Astrocyte of the cerebellum (primary cell): ENCODE measurements at regions not wholly inside any gene's neighbourhood (a gene's known extent, or its start where the extent isn't known, plus 50 kb on each side); places are given as distances from the start of the nearest gene placed in this dataset.

Experiments
- DNase-seq: peaks from one replicate; pipeline ENCODE4 v3.0.0-alpha.2; 2011; ENCODE audit warnings: low read depth
- H3K4me3 ChIP-seq: 2 replicates; pipeline ENCODE4 v1.5.1; 2011; ENCODE audit warnings: mild to moderate bottlenecking, low read depth, low read length, moderate library complexity
- in situ Hi-C: cut with HindIII; loops from 2 replicates; pipeline ENCODE4 v1.10.0; 2017; ENCODE audit warnings: low sequenced_read_pairs
- TF ChIP-seq, protein P1 (sequence below): IDR thresholded peaks from 2 replicates; pipeline ENCODE4 v1.5.1; 2012; ENCODE audit warnings: low read length, low read depth, moderate library complexity, mild to moderate bottlenecking; ENCODE audit errors: missing control alignments

DNA sequence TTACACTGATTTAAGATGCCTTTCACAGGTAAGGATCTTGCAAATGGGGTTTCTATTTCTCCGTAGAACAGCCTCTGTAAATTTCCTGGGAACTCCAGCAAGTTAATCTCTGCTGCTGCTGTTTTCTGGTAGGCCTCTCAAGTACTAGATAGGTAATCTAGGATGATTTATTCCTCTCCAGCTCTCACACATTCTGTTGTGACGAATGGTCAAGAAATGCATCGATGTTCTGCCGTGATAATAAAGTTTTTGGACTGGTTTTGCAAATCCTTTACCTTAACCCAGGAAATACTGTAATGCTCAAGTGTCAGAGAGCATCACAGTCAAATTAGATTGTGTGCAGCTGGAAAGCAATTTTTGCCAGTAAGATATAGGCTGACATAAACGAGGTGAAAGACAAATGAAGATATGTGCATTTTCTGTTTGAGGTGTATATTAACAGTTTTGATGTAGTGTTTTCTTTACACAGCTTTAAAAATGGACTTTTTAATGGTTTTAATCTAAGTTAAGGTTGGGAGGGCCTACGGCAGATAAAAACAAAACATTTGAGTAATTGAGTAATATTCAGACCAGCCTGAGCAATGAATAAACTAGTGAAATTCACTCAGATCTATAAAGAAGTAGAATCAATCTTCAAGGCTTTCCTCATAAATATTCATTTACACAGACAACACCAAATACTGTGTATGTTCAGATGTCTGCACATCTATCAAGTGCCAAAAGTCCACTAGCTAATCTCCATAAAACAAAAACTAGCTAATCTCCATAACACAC, 300.6 kb upstream of the EDIL3 start:
- in situ Hi-C loops: no loop called here
- no peak for DNase-seq
- TF ChIP-seq, protein P1, sequence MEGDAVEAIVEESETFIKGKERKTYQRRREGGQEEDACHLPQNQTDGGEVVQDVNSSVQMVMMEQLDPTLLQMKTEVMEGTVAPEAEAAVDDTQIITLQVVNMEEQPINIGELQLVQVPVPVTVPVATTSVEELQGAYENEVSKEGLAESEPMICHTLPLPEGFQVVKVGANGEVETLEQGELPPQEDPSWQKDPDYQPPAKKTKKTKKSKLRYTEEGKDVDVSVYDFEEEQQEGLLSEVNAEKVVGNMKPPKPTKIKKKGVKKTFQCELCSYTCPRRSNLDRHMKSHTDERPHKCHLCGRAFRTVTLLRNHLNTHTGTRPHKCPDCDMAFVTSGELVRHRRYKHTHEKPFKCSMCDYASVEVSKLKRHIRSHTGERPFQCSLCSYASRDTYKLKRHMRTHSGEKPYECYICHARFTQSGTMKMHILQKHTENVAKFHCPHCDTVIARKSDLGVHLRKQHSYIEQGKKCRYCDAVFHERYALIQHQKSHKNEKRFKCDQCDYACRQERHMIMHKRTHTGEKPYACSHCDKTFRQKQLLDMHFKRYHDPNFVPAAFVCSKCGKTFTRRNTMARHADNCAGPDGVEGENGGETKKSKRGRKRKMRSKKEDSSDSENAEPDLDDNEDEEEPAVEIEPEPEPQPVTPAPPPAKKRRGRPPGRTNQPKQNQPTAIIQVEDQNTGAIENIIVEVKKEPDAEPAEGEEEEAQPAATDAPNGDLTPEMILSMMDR: no peak
- no peak overlapping the region for H3K4me3 ChIP-seq

DNA sequence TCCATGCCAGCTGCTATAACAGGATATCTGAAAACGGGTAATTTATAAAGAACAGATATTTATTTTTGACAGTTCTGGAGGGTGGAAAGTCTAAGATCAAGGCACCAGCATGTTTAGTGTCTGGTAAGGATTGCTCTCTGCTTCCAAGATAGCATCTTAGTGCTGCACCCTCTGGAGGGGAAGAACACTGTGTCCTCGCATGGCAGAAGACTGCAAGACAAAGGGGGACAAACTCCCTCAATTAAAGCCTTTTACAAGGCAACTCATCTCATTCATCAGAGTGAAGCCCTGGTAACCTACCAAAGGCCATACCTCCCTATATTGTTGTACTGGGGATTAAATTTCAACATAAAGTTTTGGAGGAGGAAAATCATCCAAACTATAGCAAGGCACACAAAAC, 298.9 kb upstream of the EDIL3 start:
- in situ Hi-C loops: no loop called here
- H3K4me3 ChIP-seq: no peak overlapping the region
- TF ChIP-seq, protein P1: no peak
- DNase-seq: no peak

DNA sequence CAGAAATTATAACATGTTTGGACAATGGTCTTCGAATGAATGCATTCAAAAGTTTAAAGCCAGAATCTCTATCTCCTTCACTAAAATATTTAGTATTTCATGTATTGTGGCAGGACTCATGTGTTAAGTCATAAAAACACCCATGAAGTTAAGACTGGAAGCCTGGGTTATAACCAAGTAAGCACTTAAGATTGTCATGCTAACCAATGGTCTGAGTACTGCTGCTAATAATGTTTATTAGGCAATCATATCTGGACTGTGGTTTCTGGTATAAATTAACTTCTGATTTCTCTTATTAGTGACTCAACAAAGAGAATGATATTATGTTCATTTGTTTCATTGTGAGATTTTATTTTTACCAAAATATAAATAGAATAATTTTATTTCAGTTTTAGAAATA, 297.9 kb upstream of the EDIL3 start:
- no peak overlapping the region for H3K4me3 ChIP-seq
- TF ChIP-seq, protein P1: no peak
- in situ Hi-C loops: no loop called here
- no peak for DNase-seq

DNA sequence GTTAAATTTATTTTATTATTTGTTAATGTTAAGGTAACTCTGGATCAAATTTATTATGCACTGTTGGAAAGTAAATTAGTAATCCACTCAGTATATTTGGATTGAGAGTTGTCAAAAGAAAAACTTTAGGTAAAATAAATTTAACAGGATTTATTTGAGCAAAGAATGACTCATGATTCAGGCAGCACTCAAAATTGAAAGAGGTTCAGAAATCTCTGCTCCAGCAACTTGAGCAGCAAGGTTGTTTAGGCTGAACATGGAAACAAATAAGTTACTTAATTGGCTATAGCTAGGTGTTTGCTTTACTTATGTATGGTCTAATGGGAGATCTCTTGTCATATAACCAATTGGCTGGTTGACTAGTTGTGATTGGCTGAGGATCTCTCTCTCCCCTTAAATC, 296.2 kb upstream of the EDIL3 start:
- in situ Hi-C loops: no loop called here
- no peak overlapping the region for H3K4me3 ChIP-seq
- no peak for DNase-seq
- TF ChIP-seq, protein P1: no peak

DNA sequence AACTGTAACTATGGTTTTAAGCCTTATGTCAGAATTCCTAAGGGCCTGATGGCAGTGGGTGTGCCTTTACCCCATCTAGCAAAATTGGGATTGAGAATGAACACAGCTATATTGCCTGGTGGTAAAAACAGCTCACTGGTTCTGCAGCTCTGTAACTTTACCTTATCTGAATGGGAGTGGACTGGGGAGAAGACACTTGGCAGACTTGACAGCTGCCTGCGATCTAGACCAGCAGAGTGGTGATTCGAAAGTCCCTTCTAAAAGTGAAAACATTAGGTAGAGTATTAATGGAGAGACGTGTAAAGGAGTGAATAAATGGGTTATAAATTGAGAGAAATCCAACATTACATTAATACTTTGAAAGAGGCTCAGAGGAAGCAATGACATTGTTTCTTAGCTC, 289.1 kb upstream of the EDIL3 start:
- H3K4me3 ChIP-seq: no peak overlapping the region
- in situ Hi-C loops: no loop called here
- no peak for DNase-seq
- TF ChIP-seq, protein P1: no peak

DNA sequence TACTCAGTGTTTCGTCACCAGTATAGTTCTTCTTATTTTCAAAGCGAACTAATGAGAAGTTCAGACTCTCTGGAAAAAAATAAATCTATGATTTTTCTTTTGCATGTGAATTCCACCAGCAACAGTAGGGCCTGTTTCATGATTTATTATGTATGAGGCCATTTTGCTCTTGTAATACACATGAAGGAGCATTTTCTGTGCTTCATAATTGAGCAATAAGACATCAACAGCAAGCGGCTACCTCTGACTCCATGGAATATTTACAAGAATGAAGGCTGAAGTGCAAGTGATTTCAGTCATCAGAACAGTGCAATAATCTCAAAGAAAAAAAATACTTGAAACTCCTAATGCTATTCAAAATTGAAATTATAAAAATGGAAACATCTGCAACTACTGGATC, 282.9 kb upstream of the EDIL3 start:
- no peak for DNase-seq
- TF ChIP-seq, protein P1: no peak
- in situ Hi-C loops: no loop called here
- H3K4me3 ChIP-seq: no peak overlapping the region
